HCT116 (cell line): ENCODE measurements at regions not wholly inside any gene's neighbourhood (a gene's known extent, or its start where the extent isn't known, plus 50 kb on each side); places are given as distances from the start of the nearest gene placed in this dataset.
A peak's percentile ranks its signal among the peaks of the same experiment; 100 is the strongest.
"Not testable (repeated sequence)": the region's sequence is repeated elsewhere in the genome, so short reads cannot be mapped to it uniquely, and the experiment has no call there.

Source experiments
- ATAC-seq: fragments of 200-7000 bp; cut with Tn5 transposase; 2 replicates; pipeline ENCODE4 v1.9.1; 2020; ENCODE audit warnings: mild to moderate bottlenecking, moderate library complexity
- BruUV-seq: library from RNA; stranded (reverse); fragments of 400-500 nt; replicated peaks from 2 replicates; lab custom pipeline; 2021; lab: Mats Ljungman, UMichigan
- CTCF ChIA-PET: fragments of 300-600 bp; sonication (Branson Sonifier 250); formaldehyde crosslinking; loops from one replicate; lab custom pipeline; 2021; ENCODE audit warnings: antibody characterized with exemption; lab: Charles Lee
- POLR2A ChIA-PET: fragments of 300-600, 350-600 bp; sonication (Branson Sonifier 250); formaldehyde crosslinking; loops from one replicate; lab custom pipeline; 2021; ENCODE audit warnings: antibody characterized with exemption; lab: Charles Lee
- RAD21 ChIA-PET, 2 experiments: fragments of 300-600 bp; sonication (Branson Sonifier 250); formaldehyde crosslinking; loops; one replicate each; lab custom pipeline; 2023; ENCODE audit warnings: low total read pairs in 2 of 2; ENCODE audit not compliant: uncharacterized antibody in 2 of 2, unreplicated experiment in 2 of 2, low non-redundant PET in 1 of 2; lab: Charles Lee
- DNase-seq: peaks from one replicate; pipeline ENCODE4 v3.0.0-alpha.2; 2010; ENCODE audit warnings: low read depth, low spot score
- H2AFZ ChIP-seq: fragments of 200-600 bp; shearing (Covaris generic), sonication (generic); 2 replicates; pipeline ENCODE4 v1.6.1; 2017; ENCODE audit warnings: low read depth, mixed run types, mixed read lengths, antibody characterized with exemption, low read length; ENCODE audit not compliant: poor library complexity, severe bottlenecking
- H3K27ac ChIP-seq: 2 replicates; pipeline ENCODE4 v1.5.1; 2012; ENCODE audit warnings: low read depth, low read length
- H3K27me3 ChIP-seq: fragments of 200-600 bp; sonication (generic); 2 replicates; pipeline ENCODE4 v1.6.1; 2016; ENCODE audit warnings: mixed run types, low read length, mixed read lengths; ENCODE audit not compliant: insufficient read depth
- H3K36me3 ChIP-seq, 2 experiments: fragments of 200-500 bp in 1 of 2; fragments of 200-600 bp in 1 of 2; sonication (Bioruptor generic) in 1 of 2; sonication (generic) in 1 of 2; 2 replicates each; pipeline versions ENCODE4 v1.5.1 to v1.6.1; 2014 to 2016; ENCODE audit warnings: low read length in 2 of 2, inconsistent platforms in 1 of 2, mixed read lengths in 1 of 2, mixed run types in 1 of 2; ENCODE audit not compliant: insufficient read depth in 2 of 2, control insufficient read depth in 1 of 2
- H3K4me1 ChIP-seq, 2 experiments: fragments of 200-600 bp in 1 of 2; sonication (generic) in 1 of 2; 2 replicates each; pipeline versions ENCODE4 v1.5.1 to v1.6.1; 2012 to 2017; ENCODE audit warnings: low read length in 2 of 2, inconsistent platforms in 1 of 2, mild to moderate bottlenecking in 1 of 2, mixed read lengths in 1 of 2, mixed run types in 1 of 2, moderate library complexity in 1 of 2; ENCODE audit not compliant: insufficient read depth in 2 of 2, control insufficient read depth in 1 of 2
- H3K4me2 ChIP-seq: fragments of 200-600 bp; sonication (generic); 2 replicates; pipeline ENCODE4 v1.6.1; 2017; ENCODE audit warnings: mixed run types, low read length, mixed read lengths
- H3K4me3 ChIP-seq, 2 experiments: fragments of 200-600 bp in 1 of 2; sonication (generic) in 1 of 2; replicated peaks in 1 of 2; 2 replicates each; pipeline ENCODE4 v1.5.1; 2011 to 2016; ENCODE audit warnings: low read length in 2 of 2, control low read depth in 1 of 2, low read depth in 1 of 2, mild to moderate bottlenecking in 1 of 2, mixed read lengths in 1 of 2, mixed run types in 1 of 2
- H3K79me2 ChIP-seq: fragments of 200-600 bp; sonication (generic); 2 replicates; pipeline ENCODE4 v1.6.1; 2017; ENCODE audit warnings: mild to moderate bottlenecking, mixed run types, low read length, moderate library complexity, mixed read lengths; ENCODE audit not compliant: insufficient read depth
- H3K9ac ChIP-seq: fragments of 200-600 bp; sonication (generic); 2 replicates; pipeline ENCODE4 v1.6.1; 2016; ENCODE audit warnings: low read length, mixed read lengths
- H3K9me2 ChIP-seq: fragments of 200-600 bp; sonication (generic), shearing (Covaris generic); 2 replicates; pipeline ENCODE4 v1.6.1; 2017; ENCODE audit warnings: mixed run types, mild to moderate bottlenecking, moderate library complexity; ENCODE audit not compliant: insufficient read depth
- H3K9me3 ChIP-seq, 2 experiments: fragments of 200-500 bp in 1 of 2; fragments of 200-600 bp in 1 of 2; sonication (Bioruptor generic) in 1 of 2; sonication (generic) in 1 of 2; 2 replicates each; pipeline ENCODE4 v1.6.1; 2014 to 2017; ENCODE audit warnings: low read length in 2 of 2, mixed read lengths in 2 of 2, inconsistent platforms in 1 of 2, low read depth in 1 of 2, mild to moderate bottlenecking in 1 of 2, mixed run types in 1 of 2, moderate library complexity in 1 of 2; ENCODE audit not compliant: control insufficient read depth in 1 of 2, insufficient read depth in 1 of 2
- H4K20me1 ChIP-seq: fragments of 200-600 bp; sonication (generic), shearing (Covaris generic); 2 replicates; pipeline ENCODE4 v1.6.1; 2017; ENCODE audit warnings: mixed run types, mild to moderate bottlenecking, moderate library complexity; ENCODE audit not compliant: insufficient read depth
- CTCF ChIP-seq, 3 experiments: fragments of 200-600 bp in 1 of 3; sonication (generic) in 1 of 3; IDR thresholded peaks in 2 of 3; conservative IDR thresholded peaks in 1 of 3; 2 replicates each; pipeline ENCODE4 v1.5.1; 2012 to 2017; ENCODE audit warnings: low read depth in 2 of 3, low read length in 2 of 3, antibody characterized with exemption in 1 of 3, borderline replicate concordance in 1 of 3, control low read depth in 1 of 3, mild to moderate bottlenecking in 1 of 3, mixed read lengths in 1 of 3, mixed run types in 1 of 3, moderate library complexity in 1 of 3; ENCODE audit not compliant: insufficient read depth in 1 of 3
- EGR1 ChIP-seq: IDR thresholded peaks from 2 replicates; pipeline ENCODE4 v1.6.1; 2012; ENCODE audit warnings: low read depth
- POLR2A ChIP-seq: IDR thresholded peaks from 2 replicates; pipeline ENCODE4 v1.7.0; 2011; ENCODE audit warnings: borderline replicate concordance; ENCODE audit not compliant: insufficient read depth, insufficient read length; ENCODE audit errors: extremely low read depth
- POLR2AphosphoS5 ChIP-seq: IDR thresholded peaks from 2 replicates; pipeline ENCODE4 v1.6.1; 2011; ENCODE audit warnings: mild to moderate bottlenecking, low read depth, low read length, moderate library complexity
- RAD21 ChIP-seq: IDR thresholded peaks from 2 replicates; pipeline ENCODE4 v1.6.1; 2012; ENCODE audit warnings: low read depth, mild to moderate bottlenecking
- intact Hi-C: fragments of 100-400 bp; cut with micrococcal nuclease; formaldehyde crosslinking; loops from 2 replicates; pipeline ENCODE4 v1.10.0; 2022
- TF ChIP-seq, protein P1 (sequence below): IDR thresholded peaks from 2 replicates; pipeline ENCODE4 v1.6.1; 2012; ENCODE audit warnings: low read depth

DNA sequence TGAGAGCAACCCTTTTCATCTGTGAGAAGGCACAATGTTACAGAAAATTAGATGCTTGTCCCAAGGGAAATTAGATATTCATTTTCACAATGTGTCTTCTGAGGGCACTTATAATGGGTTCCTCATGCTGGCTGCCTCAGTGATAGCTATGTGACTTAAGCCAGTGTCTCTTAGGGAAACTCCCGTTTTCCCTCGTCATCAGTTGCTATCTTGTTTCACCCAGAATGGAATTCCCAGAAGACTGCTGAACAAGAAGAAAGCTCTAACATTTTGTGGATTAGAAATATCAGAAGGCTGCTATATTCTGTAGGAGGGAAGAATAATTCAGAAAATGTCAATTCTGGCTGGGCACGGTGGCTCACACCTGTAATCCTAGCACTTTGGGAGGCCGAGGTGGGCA lies 67.9 kb upstream of the WDR72 start:
- no peak overlapping the region for H2AFZ ChIP-seq
- RAD21 ChIA-PET: no interaction called here

GRCh38 chr15:53811530-53811929 lies 52.1 kb upstream of the WDR72 start:
- H2AFZ ChIP-seq: no peak overlapping the region
- H3K4me2 ChIP-seq: no peak overlapping the region
- H3K9ac ChIP-seq: no peak overlapping the region
- no peaks in the 10 kb centered on the region for H3K4me1 ChIP-seq
- BruUV-seq: no TSS peak
- H3K9me3 ChIP-seq: peaks cover 0 to 1% of the 10 kb centered on the region in 2 experiments; a peak in 1 of 4 replicates
- intact Hi-C loops: loop anchor here (5.0 kb wide), 2 partner anchors 1296 to 1356 kb away; no protein-coding TSS in a partner anchor
- TF ChIP-seq, protein P1, sequence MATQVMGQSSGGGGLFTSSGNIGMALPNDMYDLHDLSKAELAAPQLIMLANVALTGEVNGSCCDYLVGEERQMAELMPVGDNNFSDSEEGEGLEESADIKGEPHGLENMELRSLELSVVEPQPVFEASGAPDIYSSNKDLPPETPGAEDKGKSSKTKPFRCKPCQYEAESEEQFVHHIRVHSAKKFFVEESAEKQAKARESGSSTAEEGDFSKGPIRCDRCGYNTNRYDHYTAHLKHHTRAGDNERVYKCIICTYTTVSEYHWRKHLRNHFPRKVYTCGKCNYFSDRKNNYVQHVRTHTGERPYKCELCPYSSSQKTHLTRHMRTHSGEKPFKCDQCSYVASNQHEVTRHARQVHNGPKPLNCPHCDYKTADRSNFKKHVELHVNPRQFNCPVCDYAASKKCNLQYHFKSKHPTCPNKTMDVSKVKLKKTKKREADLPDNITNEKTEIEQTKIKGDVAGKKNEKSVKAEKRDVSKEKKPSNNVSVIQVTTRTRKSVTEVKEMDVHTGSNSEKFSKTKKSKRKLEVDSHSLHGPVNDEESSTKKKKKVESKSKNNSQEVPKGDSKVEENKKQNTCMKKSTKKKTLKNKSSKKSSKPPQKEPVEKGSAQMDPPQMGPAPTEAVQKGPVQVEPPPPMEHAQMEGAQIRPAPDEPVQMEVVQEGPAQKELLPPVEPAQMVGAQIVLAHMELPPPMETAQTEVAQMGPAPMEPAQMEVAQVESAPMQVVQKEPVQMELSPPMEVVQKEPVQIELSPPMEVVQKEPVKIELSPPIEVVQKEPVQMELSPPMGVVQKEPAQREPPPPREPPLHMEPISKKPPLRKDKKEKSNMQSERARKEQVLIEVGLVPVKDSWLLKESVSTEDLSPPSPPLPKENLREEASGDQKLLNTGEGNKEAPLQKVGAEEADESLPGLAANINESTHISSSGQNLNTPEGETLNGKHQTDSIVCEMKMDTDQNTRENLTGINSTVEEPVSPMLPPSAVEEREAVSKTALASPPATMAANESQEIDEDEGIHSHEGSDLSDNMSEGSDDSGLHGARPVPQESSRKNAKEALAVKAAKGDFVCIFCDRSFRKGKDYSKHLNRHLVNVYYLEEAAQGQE: no peak
- TF ChIP-seq CTCF (IDR thresholded peaks at IDR 0.05 in 2 of 3, conservative IDR thresholded peaks at IDR 0.05 in 1 of 3; ENCODE audit: borderline replicate concordance in 1 of 3, insufficient read depth in 1 of 3, low read depth in 2 of 3, low read length in 2 of 3) (peak in 2 of 3 experiments; percentile 7 to 28; a peak in 3 of 6 replicates), RAD21 (peak; percentile 29; the same call in 1 of the 2 replicates)
- TF ChIP-seq, all 23 proteins: peak for 2
- POLR2A ChIA-PET: no interaction called here
- DNase-seq (peak; percentile 7), ATAC-seq (no peak)
- H3K36me3 ChIP-seq: no peaks in the 10 kb centered on the region
- no peaks in the 10 kb centered on the region for H3K9me2 ChIP-seq
- H3K4me3 ChIP-seq: no peak overlapping the region
- H3K27ac ChIP-seq: no peak overlapping the region
- no peaks in the 10 kb centered on the region for H3K27me3 ChIP-seq
- H3K79me2 ChIP-seq: no peaks in the 10 kb centered on the region
- CTCF ChIA-PET: interaction anchor here (0.6 to 1.2 kb wide), 2 partner anchors 1237 to 1357 kb away, joined by 3 read pairs; no protein-coding TSS in a partner anchor
- RAD21 ChIA-PET: no interaction called here
- no peaks in the 10 kb centered on the region for H4K20me1 ChIP-seq

More for the DNA sequence above, 67.9 kb upstream of the WDR72 start:
- Histone ChIP-seq H3K79me2 (no peaks in the 10 kb centered on the region), H3K4me1 (no peaks in the 10 kb centered on the region), H3K9me2 (no peaks in the 10 kb centered on the region), H3K4me3 (no peak overlapping the region), H3K36me3 (no peaks in the 10 kb centered on the region), H3K4me2 (no peak overlapping the region), H3K9ac (no peak overlapping the region), H4K20me1 (no peaks in the 10 kb centered on the region), H3K9me3 (no peaks in the 10 kb centered on the region), H3K27me3 (no peaks in the 10 kb centered on the region), H3K27ac (no peak overlapping the region)
- POLR2A ChIA-PET: no interaction called here
- no peak for DNase-seq
- intact Hi-C loops: no loop called here
- BruUV-seq: no TSS peak
- TF ChIP-seq EGR1: no peak
- no peak for TF ChIP-seq POLR2AphosphoS5
- TF ChIP-seq POLR2A: no peak
- no peak for ATAC-seq
- CTCF ChIA-PET: no interaction called here

GRCh38 chr15:53810306-53810705 lies 50.8 kb upstream of the WDR72 start:
- H3K27me3 ChIP-seq, POLR2A ChIA-PET, RAD21 ChIA-PET, H3K9ac ChIP-seq, H3K9me3 ChIP-seq, H3K79me2 ChIP-seq, H3K4me2 ChIP-seq, BruUV-seq, DNase-seq, H3K4me1 ChIP-seq, ATAC-seq, H3K36me3 ChIP-seq, H3K4me3 ChIP-seq, H4K20me1 ChIP-seq, H3K9me2 ChIP-seq, CTCF ChIA-PET, H3K27ac ChIP-seq, H2AFZ ChIP-seq: not testable (repeated sequence)
- intact Hi-C loops: loop anchor here (5.0 kb wide), 2 partner anchors 1297 to 1357 kb away; no protein-coding TSS in a partner anchor
